ENCODE measurements at regions not wholly inside any gene's neighbourhood (a gene's known extent, or its start where the extent isn't known, plus 50 kb on each side); places are given as distances from the start of the nearest gene placed in this dataset.

DNA sequence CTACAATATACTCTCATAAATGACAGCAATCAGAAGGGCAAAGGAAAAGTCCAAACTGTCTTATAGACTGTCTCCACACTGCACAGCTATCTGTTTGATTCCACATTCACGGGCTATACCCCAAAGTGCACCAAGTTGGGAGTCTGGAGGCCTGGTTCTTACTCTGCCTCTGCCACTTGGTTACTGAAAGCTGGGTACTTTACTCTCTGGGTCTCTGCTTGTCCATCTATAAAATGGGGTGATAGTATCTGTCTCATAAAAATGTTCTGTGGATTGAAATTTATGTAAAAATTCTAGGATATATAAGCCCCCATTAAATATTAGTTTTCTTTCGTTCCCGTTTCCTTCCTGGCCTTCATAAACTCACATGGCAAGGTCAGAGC lies 86.5 kb downstream of the CD164 start:
- no peak for DNase-seq (ENCODE audit: extremely low read depth in 1 of 2, low read depth in 1 of 2)

DNA sequence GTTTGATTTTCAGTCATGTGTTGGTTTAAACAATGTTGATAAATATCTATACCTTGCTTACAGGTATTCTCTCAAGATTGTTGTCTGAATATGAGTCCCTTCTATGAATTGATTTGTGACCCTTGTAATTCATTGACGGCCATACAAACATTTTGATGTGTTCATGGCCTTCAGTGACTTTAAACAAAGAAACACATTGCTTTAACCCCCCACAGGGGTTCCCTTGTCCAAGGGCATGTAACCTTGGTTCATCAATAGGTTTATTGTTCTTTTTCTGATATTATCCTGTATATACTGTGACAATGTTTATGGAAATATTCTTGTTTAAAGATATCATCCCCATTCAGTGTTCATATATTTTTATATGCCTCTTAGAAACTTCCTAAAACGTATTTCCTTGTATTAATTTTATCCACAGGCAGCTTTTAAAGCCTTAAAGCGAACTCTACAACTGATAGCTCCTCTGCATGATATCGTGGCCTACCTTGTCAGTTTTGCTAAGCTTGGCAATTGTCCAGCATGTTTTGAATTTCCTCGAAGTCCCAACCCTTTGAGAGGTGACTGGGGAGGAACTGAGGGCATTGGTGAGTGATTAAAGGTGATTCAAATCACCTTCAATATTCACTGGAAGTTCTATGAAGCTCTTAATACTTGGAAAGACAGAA lies 87.0 kb downstream of the CD164 start:
- DNase-seq (ENCODE audit: extremely low read depth in 1 of 2, low read depth in 1 of 2): no peak

DNA sequence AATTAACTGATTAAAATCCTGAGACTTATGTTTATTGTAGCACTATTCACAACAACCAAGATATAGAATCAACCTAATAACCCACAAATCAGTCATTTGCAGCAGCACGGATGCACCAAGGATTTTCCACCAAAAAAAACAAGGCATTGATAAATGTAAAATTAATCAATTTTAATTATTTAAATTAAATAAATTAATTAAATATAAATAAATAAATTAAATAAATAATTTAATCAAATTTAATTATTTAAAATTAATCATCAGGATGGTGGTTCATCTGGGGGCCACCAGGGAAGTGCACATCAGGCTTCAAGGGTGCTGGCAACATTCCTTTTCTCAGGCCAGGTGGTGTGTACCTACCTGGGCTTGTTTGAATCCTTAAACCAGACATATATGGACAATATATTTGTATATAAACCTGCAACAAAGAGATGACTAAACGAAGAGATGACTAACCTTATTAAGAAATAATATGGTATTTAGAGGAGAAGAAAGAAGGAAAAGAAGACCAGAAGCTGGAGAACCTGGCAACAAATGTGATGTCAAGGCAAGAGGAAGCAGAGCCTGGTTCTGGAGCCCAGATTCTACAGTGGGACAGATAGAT lies 89.2 kb downstream of the CD164 start:
- DNase-seq (ENCODE audit: extremely low read depth in 1 of 2, low read depth in 1 of 2): no peak

DNA sequence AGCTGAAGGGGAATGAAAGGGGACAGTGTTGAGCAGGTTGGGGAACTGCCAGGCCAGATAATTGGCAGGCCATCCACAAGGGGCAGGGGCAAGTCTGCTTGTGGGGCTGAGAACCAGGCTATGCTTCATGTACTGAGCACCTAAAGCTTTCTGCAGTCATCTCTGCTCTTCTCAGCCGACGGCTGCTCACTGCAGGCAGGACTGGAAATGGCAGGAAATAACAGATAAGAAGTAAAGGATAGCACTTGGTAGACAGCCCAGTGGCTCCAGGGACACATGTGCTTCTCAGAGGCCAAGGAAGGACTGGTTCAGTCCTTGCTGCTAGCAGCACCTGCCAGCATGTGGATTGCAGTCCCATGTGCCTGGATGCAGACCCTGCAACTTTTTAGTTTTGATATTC lies 89.8 kb downstream of the CD164 start:
- DNase-seq (ENCODE audit: extremely low read depth in 1 of 2, low read depth in 1 of 2): no peak

DNA sequence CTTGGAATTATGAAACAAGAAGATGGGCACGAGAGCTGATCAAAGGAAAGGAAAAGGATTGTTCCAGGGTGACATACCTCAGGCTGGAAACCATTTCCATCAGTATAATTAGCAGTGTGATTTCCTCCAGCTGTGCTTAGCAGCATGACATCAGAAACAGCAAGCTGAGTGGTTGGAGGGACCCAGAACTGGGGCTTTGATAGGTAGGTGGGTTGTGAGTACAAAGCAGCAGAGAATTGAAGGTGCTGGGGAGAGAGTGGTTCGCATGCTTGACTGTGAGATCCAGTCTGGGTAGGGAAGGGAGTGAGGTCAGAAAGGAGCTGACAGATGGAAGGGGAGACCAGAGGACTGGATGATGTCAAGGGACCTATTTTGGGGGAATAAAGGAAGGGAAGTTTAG lies 90.4 kb downstream of the CD164 start:
- no peak for DNase-seq (ENCODE audit: extremely low read depth in 1 of 2, low read depth in 1 of 2)

DNA sequence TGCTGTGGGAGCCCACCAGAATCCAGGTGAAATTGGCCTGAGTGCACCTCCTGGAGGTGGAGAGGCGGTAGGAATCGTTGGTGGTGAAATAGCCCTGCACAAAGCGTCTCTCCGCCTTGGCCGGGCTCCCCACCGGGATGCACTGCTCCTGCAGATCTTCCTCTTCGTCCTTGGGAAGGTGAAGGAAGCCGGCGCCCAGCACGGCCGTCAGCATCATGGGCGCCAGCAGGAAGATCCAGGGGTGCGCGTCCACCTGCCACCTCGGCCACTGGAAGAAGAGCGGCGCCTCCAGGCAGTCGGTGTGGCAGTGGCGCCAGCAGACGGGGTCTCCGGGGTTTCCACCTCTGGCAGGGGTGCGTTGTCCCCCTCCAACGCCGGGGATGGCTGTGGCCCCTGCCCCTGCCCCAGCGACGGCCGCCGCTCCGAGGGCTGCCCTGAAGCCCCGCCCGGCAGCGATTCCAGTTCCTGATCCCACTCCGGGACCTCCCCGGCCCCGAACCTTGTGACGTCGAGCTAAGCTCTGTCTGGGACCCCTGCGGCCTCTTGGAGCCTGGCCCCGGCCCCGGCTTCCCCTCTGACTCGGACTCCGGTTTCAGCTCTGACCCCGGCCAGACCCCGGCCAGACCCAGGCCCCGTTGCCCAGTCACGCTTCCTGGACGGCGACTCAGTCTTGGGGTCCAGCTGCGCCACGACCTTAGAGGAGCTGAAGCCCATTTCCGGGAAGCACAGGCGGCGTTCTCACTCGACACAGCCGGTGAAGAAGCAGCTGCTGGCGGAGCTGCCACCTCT lies 91.9 kb downstream of the CD164 start:
- DNase-seq (ENCODE audit: extremely low read depth in 1 of 2, low read depth in 1 of 2): no peak

DNA sequence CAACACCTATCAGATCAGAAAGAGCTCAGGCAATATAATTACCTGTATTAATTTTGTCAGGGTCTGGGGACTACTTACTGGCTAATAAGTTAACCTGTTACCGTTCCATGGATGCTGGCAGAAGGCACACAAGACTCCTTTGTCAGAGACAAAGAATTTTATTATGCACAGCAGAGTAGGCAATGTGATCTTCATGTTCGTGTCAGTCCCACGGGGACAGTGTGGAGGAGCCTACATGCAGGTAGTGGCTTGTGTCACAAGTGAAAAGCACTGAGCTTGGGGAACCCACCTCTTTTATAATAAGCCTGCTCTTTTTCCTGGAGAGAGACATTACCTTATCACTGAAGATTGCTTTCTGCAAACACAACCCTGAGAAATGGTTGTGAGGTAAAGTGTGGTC lies 96.9 kb downstream of the CD164 start:
- no peak for DNase-seq (ENCODE audit: extremely low read depth in 1 of 2, low read depth in 1 of 2)

DNA sequence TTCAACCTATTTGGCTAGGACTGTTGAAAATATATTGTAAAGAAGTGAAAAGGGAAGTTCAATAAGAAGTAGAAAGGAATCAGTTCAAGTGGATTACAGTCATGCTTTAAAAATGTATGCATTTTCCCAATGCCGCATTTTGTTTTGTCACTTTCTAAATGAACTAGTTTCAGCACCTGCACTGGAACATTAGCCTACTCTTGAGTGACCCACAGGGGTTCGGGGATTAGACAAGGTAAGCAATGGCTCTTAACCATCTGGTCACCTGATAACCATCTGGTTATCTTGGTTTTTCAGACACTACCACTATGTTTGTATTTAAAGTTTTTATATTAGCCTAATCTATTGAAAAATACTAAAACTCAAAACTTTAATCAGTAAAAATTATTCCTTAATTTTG lies 97.6 kb downstream of the CD164 start:
- DNase-seq (ENCODE audit: extremely low read depth in 1 of 2, low read depth in 1 of 2): no peak

DNA sequence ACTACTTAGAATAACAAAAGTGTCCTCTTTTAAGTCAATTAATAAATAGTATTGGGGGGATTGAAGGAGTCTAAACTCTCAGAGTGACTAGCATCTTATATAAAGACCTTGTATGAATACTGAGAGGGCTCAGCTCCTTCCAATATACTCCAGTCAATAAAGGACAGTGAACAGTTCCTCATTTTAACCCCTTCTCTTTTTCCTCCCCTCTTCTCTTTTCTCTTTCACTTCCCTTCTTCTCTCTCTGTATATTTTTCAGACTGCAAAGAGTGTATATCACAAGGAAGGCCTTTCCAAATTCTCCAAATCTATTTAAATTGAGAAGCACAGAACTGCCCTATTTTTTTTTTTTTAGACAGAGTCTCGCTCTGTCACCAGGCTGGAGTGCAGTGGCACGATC lies 99.5 kb downstream of the CD164 start:
- no peak for DNase-seq (ENCODE audit: extremely low read depth in 1 of 2, low read depth in 1 of 2)

DNA sequence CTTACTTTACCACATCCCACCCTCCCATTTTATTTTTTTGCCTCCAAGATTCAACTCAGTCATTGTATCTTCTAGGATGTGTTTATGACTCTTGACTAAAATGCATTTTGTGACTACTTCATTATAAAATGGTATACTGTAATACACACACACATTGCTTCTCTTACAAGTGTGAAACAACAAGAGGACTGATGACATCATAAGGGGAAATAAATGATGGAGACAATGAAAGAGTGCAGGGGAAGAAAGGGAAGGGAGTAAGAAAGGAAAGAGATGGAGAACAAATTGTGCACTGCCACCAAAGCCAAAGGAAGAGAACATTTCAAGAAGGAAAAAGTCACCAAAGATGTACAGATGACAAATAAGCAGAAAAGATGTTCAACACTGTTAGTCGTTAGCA lies 102.6 kb downstream of the CD164 start:
- no peak for DNase-seq (ENCODE audit: extremely low read depth in 1 of 2, low read depth in 1 of 2)

DNA sequence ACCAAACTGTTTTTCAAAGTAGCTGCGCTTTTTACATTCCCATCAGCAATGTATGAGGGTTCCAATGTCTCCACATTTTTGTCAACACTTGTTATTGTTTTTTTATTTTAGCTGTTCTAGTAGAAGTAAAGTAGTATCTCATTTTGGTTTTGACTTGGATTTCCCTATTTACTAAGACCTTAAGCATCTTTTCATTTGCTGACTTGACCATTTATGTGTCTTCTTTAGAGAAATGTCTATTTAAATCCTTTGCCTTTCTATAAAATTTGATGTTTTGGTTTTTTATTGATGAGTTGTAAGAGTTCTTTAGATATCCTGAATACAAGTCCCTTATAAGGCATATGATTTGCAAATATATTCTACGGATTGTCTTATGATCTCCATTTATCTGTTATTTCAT lies 110.6 kb downstream of the CD164 start:
- no peak for DNase-seq (ENCODE audit: extremely low read depth in 1 of 2, low read depth in 1 of 2)

DNA sequence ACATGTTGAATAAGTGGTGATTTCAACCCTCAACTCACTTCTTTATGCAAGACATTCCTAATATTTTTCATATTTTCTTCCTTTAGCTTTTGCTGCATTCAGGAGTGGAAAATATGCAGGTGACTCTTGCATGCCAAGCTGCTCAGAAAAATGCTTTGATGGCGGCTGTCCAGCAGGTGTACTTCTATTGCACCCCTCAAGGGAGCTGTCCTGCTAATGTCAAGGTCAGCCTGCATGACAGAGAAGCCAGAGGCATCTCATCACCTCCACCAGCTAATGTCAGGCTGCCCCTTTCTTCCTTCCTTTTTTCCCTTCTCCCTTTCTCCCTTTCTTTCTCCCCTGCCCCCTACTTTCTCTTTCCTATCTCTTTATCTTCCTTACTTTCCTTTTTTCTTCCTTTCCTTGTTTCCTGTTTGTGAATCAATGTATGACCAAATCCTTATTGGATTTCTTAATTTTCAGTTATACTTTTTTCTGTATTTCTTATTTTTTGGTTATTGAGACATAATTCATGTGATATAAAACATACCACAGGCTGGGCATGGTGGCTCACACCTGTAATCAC lies 112.2 kb downstream of the CD164 start:
- no peak for DNase-seq (ENCODE audit: extremely low read depth in 1 of 2, low read depth in 1 of 2)

DNA sequence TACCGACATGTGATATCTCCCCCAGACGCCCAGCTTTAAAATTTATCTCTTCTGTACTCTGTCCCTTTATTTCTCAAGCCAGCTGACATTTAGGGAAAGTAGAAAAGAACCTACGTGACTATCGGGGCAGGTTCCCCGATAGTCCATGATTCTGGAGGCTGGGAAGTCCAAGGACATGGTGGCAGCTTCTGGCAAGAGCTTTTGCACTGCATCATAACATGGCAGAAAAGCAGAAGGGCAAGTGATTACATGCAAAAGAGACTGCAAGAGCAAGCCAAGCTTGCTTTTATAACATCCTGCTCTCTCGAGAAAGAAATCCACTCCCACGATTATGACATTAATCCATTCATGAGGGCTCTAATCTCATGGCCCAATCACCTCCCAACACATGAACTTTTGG lies 113.2 kb downstream of the CD164 start:
- DNase-seq (ENCODE audit: extremely low read depth in 1 of 2, low read depth in 1 of 2): no peak

DNA sequence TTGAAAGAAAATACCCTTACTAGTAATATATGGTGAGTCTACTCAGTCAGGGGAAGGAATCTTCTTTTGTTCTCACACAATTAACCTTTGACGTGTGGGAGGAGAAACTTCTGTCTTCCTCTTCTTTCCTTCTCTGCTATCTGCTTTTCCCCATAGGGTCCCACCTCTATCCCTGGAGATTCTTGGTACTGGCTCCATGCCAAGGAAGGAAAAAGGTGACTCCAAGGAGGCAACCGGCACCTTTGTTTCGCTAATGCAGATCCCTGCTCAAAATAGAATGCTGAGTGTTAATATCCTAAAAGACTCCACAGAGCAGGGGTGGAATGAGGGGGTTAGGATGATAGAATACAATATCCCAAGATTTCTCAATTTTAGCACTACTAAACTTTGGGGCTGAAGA lies 116.7 kb downstream of the CD164 start:
- no peak for DNase-seq (ENCODE audit: extremely low read depth in 1 of 2, low read depth in 1 of 2)

DNA sequence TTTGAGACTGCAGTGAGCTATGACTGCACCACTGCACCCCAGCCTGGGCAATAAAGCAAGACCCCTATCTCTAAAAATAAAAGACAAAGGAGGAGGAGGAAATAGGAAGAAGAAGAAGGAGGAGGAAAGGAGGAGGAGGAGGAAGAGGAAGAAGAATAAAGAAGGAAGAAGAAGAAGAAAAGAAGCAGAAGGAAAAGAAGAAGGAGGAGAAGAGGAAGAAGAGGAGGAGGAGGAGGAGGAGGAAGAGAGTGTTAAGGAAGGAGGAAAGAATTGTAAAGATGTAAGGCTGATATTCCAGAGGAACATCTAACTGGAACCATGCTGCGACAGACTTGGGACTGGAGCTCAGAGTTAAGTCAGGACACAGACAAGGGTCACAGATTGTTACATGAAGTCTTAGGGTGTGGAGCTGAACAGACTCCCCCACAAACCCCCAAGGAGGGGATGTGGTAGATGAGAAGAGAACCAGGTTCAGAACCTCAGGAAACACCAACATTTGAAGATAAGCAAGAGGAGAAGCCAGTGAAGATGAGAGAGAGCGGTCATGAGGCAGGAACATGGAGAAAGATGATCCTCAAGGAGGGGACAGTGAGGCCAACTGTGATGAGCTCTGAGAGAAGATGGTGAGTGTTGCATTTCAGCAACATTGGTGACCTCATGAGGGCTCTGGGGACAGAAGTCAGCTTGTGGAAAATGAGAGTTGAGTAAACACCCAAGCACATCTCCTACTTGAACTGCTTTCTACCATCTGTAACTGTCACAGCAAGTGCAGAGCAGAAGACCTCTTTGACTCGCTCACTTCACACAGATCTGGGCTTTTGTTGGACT lies 118.2 kb downstream of the CD164 start:
- DNase-seq (ENCODE audit: extremely low read depth in 1 of 2, low read depth in 1 of 2): no peak

DNA sequence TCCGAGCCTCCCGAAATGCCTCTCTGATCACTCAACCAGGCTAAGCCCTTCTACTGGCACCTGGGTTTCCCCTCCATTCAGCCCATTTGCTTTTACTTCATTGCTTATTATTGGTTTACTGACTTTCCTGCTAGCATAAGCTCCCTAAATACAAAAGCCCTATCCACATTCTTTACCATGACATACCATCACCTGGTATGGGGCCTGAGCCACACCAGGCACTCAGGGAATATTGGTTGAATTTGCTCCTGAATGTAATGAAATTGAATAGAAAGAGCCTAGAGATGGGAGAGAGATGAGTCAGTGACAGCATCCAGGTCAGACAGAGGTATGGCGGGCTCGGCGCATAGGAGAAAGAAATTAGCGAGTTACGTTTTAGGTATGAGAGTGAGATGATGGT lies 120.0 kb downstream of the CD164 start:
- DNase-seq (ENCODE audit: extremely low read depth in 1 of 2, low read depth in 1 of 2): no peak

DNA sequence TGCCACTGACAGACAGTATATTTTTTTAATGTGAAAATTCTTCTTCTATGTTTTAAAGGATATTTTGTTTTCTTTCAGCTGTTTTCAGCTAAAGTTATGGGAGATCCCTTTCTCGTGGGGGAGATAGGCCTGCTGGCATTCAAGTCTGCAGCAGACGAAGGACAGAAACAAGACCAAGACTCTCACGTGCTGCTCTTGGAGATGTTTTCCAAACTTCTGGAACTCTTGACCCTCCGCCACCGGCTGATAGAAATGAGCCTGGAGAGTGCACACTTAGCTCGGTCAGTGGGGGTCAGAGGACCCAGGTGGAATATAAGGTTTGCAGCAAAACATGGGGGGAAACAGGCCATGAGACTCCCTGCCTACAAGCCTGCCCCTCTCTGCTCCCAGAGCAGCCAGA lies 120.5 kb downstream of the CD164 start:
- no peak for DNase-seq (ENCODE audit: extremely low read depth in 1 of 2, low read depth in 1 of 2)

DNA sequence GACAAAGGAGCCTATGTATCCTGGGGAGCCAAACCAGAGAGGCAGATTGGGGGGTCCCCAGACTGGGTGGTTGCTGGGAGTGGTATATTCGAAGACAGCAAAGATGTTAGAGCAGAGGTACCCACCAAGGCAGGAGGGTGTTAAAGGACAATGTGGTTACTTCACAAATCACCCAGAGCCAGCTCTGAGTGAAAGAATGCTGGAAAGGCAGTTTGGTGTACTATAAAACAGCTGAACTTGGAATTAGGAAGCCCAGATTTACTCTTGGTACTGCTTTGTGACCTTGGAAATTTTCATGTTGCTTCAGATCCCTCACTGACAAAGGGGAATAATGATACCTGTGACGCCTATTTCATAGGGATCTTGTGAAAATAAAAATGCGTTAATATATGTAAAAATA lies 121.6 kb downstream of the CD164 start:
- no peak for DNase-seq (ENCODE audit: extremely low read depth in 1 of 2, low read depth in 1 of 2)

DNA sequence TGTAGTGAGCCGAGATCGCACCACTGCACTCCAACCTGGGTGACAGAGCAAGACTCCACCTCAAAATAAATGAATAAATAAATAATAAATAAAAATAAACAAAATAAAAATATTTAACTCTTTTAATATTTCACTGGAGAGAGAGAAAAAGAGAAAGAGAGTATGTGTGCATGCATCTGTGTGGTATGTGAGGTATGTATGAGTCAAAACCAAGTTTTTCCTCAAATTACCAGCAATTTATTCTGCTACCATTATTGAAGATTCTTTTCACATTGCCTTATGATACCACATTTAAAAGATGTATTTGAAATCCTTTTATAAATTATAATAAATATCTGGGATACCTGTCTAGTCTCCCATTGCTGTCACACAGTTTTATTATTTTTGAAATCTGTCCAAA lies 122.1 kb downstream of the CD164 start:
- DNase-seq (ENCODE audit: extremely low read depth in 1 of 2, low read depth in 1 of 2): no peak

DNA sequence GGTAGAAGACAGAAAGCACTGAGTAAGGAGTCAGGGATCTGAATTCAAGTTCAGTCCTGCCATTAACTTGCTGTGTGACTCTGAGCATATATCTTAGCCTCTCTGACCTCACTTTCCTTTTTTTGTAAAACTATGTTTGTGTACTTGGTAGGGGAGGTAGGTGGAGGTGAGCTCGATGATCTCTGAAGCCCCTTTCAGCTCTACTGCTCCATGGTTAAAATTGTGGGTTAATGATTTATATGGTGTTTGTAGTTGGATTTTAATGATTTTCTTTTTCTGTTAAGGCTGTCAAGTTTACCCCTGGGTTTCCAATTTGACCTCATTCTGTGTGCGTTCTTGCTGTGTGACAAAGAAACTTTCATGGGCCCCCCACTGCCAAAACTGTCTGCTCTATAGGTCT lies 124.1 kb downstream of the CD164 start:
- no peak for DNase-seq (ENCODE audit: extremely low read depth in 1 of 2, low read depth in 1 of 2)

DNA sequence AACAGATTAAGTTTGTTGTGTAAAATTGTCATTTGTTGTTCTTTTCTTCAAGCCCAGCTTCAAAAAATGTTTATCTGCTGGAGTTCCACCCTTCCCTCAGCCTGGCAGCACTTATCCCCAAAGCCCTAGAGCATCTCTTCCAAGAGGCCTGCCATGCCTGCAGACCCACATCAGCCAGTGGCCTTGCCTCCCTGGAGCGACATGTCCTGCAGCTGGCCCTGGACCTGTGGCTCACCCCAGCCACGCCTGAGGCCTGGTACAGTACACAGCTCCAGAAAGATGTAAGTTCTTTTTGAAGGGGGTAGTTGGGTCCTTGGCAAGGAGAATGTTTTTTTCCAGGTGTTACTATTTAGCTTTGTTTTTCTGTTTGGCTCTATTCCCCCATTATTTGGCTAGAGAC lies 124.8 kb downstream of the CD164 start:
- DNase-seq (ENCODE audit: extremely low read depth in 1 of 2, low read depth in 1 of 2): no peak

Measured in stimulated activated CD8-positive, alpha-beta memory T cell treated with anti-CD3 and anti-CD28 coated beads, Interleukin-7, amount 100 ng/mL, for 48 hours (primary cell).